ENCODE measurements at regions not wholly inside any gene's neighbourhood (a gene's known extent, or its start where the extent isn't known, plus 50 kb on each side); places are given as distances from the start of the nearest gene placed in this dataset.

DNA sequence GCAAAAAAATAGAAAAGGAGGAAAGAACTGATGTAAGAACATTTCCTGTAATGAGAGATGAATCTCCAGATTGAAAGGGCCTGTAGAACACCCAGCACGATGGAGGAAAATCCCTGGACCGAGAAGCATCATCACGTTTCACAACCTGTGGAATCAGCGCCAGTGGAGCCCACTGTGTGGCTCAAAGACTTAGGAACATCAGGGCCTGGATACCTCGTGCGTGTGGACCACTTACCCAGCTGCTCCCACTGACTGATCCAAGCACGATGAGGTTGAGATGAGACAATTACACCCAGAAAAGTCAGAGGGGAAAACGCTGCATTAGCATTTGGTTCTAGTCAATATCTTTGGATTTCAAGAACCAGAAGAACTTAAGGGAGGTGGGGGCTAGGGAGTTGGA is 224.6 kb downstream of the SYK start:
- TF ChIP-seq, protein P1, sequence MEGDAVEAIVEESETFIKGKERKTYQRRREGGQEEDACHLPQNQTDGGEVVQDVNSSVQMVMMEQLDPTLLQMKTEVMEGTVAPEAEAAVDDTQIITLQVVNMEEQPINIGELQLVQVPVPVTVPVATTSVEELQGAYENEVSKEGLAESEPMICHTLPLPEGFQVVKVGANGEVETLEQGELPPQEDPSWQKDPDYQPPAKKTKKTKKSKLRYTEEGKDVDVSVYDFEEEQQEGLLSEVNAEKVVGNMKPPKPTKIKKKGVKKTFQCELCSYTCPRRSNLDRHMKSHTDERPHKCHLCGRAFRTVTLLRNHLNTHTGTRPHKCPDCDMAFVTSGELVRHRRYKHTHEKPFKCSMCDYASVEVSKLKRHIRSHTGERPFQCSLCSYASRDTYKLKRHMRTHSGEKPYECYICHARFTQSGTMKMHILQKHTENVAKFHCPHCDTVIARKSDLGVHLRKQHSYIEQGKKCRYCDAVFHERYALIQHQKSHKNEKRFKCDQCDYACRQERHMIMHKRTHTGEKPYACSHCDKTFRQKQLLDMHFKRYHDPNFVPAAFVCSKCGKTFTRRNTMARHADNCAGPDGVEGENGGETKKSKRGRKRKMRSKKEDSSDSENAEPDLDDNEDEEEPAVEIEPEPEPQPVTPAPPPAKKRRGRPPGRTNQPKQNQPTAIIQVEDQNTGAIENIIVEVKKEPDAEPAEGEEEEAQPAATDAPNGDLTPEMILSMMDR (IDR thresholded peaks at IDR 0.05; ENCODE audit: insufficient read depth, low read length, severe bottlenecking): no peak
- DNase-seq (ENCODE audit: low read depth) (no peak), FAIRE-seq (no peak)
- Histone ChIP-seq H3K4me3 (ENCODE audit: low read depth, low read length) (no peak overlapping the region), H3K27me3 (ENCODE audit: control insufficient read depth, insufficient read depth, low read length) (no peaks in the 10 kb centered on the region), H3K36me3 (ENCODE audit: control insufficient read depth, insufficient read depth, low read length) (no peaks in the 10 kb centered on the region)

DNA sequence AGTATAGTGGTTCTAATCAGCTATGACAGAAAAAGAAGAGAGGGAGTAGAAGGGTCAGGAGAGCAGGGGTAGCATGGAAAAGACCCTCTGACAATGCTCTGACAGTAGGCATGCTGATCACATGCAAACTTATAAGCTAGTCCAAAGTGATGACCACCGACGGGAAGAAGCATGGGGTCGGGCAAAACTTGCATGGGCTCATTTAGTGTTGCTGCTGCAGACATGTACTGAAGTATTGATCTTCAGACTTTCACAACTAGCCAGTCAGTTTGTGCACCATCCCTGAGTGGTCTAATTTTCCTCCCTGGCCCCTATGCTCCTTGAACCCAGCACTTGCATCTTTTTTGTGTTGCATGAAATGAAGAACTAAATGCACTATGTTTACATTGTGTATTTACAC is 225.4 kb downstream of the SYK start:
- TF ChIP-seq, protein P1 (IDR thresholded peaks at IDR 0.05; ENCODE audit: insufficient read depth, low read length, severe bottlenecking): no peak
- Histone ChIP-seq H3K4me3 (ENCODE audit: low read depth, low read length) (no peak overlapping the region), H3K27me3 (ENCODE audit: control insufficient read depth, insufficient read depth, low read length) (peaks cover 4% of the 10 kb centered on the region), H3K36me3 (ENCODE audit: control insufficient read depth, insufficient read depth, low read length) (no peaks in the 10 kb centered on the region)
- FAIRE-seq: no peak
- no peak for DNase-seq (ENCODE audit: low read depth)

DNA sequence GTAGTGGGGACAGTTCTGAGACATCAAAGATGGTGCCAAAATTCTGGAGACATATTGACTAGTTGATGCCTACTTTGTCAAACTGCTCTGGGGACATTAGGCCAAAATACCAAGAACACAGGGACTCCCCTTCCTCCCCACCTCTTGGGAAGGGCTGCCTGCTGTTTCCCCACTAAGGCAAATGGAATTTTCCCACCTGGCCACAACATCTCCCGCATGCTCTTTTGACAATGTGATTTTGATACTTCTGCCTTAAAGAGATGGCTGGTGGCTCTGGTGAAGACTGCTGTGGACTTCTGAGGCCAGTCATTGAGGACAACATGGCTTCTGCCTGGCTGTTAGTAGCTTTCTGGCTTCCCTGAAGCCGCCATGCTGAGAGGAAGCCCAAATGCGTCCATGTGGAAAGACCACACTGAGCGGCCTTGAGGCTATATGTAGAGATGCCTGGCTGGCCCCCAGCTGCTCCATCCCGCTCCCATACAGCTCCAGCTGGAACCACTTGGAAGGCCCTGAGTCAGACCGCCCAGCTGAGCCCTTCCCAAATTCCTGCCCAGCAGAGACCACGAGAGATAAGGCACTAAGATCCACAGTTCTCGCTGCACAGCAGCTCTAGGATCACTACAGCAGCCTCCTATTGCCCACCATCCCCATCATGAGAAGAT is 226.7 kb downstream of the SYK start:
- FAIRE-seq (no peak), DNase-seq (ENCODE audit: low read depth) (no peak)
- H3K27me3 ChIP-seq (ENCODE audit: control insufficient read depth, insufficient read depth, low read length): peaks cover 4% of the 10 kb centered on the region
- TF ChIP-seq, protein P1 (IDR thresholded peaks at IDR 0.05; ENCODE audit: insufficient read depth, low read length, severe bottlenecking): no peak
- H3K36me3 ChIP-seq (ENCODE audit: control insufficient read depth, insufficient read depth, low read length): no peaks in the 10 kb centered on the region
- no peak overlapping the region for H3K4me3 ChIP-seq (ENCODE audit: low read depth, low read length)

DNA sequence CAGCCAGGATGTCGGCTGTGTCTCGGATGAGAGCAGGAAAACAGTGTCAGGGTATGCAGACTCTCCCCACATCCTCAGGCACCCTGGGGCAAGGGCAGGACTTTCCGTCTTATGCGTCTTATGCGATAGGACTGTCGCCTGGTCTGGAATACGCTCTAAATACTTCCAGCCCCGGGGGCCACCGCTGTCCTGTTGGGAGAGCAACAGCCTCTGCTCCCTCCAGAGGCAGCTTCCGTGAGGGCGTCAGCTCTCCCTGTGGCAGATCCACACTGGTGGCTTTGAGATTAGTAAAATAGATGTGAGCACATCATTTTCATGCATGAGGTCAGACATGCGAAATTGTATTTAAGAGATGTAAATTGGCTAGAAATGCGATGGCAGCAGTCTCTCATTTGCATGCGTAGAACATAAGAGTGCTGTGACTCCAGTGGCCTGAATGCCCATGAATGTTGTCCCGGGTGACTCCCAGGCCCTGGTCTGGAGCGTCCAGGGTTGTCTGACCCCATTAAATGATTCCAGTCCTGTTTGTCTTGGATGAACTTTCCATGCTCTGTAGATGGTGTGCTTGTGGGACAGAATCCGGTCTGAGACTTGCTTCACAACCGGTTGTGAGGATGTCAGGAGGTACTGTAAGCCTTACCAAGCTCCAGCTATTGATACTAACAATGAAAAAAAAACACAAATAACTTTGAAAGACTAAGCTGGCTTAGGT is 228.2 kb downstream of the SYK start:
- peak; percentile 18 for FAIRE-seq

DNA sequence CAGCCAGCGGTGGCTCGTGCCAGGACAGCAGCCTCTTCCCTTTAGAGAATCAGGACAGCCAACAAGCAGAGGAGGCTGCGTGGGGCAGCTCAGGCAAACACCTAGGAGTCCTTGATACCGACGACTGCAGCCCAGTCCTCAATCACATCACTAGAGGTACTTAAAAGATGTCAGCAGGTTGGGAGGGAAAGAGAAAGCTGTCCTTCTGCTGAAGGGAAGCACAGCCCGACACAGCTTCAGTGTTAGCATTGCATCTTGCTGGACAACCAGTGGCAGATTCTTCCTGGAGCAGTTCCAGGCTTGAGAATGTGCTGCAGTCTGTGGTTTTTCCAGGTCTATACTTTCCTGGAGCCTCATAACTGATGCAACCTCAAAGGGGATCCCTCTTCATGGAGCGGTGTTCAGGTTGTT is 230.5 kb downstream of the SYK start:
- H3K4me3 ChIP-seq (ENCODE audit: low read depth, low read length): no peak overlapping the region
- no peak for DNase-seq (ENCODE audit: low read depth)
- H3K27me3 ChIP-seq (ENCODE audit: control insufficient read depth, insufficient read depth, low read length): peaks cover 4% of the 10 kb centered on the region
- no peak for FAIRE-seq
- no peaks in the 10 kb centered on the region for H3K36me3 ChIP-seq (ENCODE audit: control insufficient read depth, insufficient read depth, low read length)
- TF ChIP-seq, protein P1 (IDR thresholded peaks at IDR 0.05; ENCODE audit: insufficient read depth, low read length, severe bottlenecking): no peak

More for the DNA sequence above, 228.2 kb downstream of the SYK start:
- no peak overlapping the region for H3K4me3 ChIP-seq (ENCODE audit: low read depth, low read length)
- no peaks in the 10 kb centered on the region for H3K36me3 ChIP-seq (ENCODE audit: control insufficient read depth, insufficient read depth, low read length)
- DNase-seq (ENCODE audit: low read depth): no peak
- peaks cover 4% of the 10 kb centered on the region for H3K27me3 ChIP-seq (ENCODE audit: control insufficient read depth, insufficient read depth, low read length)
- TF ChIP-seq, protein P1 (IDR thresholded peaks at IDR 0.05; ENCODE audit: insufficient read depth, low read length, severe bottlenecking): no peak

All from bronchial epithelial cell (primary cell).